Stimulated activated effector memory CD8-positive, alpha-beta T cell treated with anti-CD3 and anti-CD28 coated beads, Interleukin-12 subunit alpha, Interleukin-12 subunit beta, amount 100 ng/mL, for 72 hours (primary cell): ENCODE measurements at regions not wholly inside any gene's neighbourhood (a gene's known extent, or its start where the extent isn't known, plus 50 kb on each side); places are given as distances from the start of the nearest gene placed in this dataset.
A peak's percentile ranks its signal among the peaks of the same experiment; 100 is the strongest.

Source experiments
- ATAC-seq: fragments of 150-1000 bp; cut with Tn5 transposase; 2 replicates; pipeline ENCODE4 v1.10.0; 2021
- DNase-seq, 2 donors: peaks; one replicate each; pipeline ENCODE4 v3.0.0; 2021 to 2022; ENCODE audit warnings: low spot score in 2 of 2
- H3K27ac Mint-ChIP-seq: one replicate; pipeline ENCODE4 v1.8.0; 2022; ENCODE audit warnings: mild to moderate bottlenecking, mixed read lengths
- H3K36me3 Mint-ChIP-seq: one replicate; pipeline ENCODE4 v1.8.0; 2022; ENCODE audit warnings: mild to moderate bottlenecking, mixed read lengths
- H3K4me1 Mint-ChIP-seq: one replicate; pipeline ENCODE4 v1.8.0; 2022; ENCODE audit warnings: mixed read lengths
- H3K4me3 Mint-ChIP-seq: one replicate; pipeline ENCODE4 v1.8.0; 2022; ENCODE audit warnings: mild to moderate bottlenecking, mixed read lengths
- H3K9me3 Mint-ChIP-seq: one replicate; pipeline ENCODE4 v1.8.0; 2022; ENCODE audit warnings: mixed read lengths

DNA sequence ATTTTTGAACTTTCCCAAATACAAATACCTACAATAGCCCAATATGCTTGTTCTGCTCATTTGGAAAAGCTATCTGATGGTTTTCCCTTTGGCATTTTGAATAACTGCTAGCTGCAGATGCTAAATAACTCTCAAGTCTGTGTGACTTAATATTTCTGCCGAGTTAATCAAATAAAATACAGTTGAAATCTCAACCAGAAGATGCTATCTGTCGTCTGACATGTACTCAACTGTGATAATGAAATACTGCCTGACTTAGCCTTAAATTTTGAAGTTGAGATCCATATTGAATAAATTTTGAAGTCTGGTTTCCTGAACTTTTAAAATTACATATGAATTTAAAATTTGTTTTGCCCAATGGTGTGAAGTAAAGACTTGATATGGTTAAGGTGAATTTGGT, 204.4 kb upstream of the MEX3C start:
- Mint-ChIP-seq H3K36me3 (no peaks in the 10 kb centered on the region), H3K27ac (no peak overlapping the region), H3K4me3 (no peak overlapping the region), H3K4me1 (no peaks in the 10 kb centered on the region), H3K9me3 (no peaks in the 10 kb centered on the region)
- no peak for ATAC-seq
- no peak for DNase-seq

DNA sequence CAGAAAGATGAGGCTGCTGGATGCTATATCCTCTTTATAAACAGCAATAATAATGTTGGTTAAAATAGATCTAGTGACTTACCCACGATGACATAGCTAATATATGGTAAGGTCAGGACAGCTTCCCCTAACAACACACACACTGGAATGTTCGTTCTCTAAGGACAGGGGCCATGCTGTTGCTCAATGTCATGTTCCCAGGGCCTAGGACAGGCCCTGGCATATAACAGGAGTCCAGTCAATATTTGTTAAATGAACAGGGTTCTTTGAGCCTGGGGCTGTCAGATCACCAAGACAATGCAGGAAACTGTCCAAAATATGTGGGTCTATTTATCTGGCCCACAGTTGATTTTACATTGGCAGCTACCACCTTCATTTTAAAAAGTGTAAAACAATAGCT, 207.1 kb upstream of the MEX3C start:
- ATAC-seq (no peak), DNase-seq (no peak)
- no peaks in the 10 kb centered on the region for H3K4me1 Mint-ChIP-seq
- no peak overlapping the region for H3K4me3 Mint-ChIP-seq
- H3K36me3 Mint-ChIP-seq: no peaks in the 10 kb centered on the region
- H3K27ac Mint-ChIP-seq: no peak overlapping the region
- H3K9me3 Mint-ChIP-seq: no peaks in the 10 kb centered on the region

DNA sequence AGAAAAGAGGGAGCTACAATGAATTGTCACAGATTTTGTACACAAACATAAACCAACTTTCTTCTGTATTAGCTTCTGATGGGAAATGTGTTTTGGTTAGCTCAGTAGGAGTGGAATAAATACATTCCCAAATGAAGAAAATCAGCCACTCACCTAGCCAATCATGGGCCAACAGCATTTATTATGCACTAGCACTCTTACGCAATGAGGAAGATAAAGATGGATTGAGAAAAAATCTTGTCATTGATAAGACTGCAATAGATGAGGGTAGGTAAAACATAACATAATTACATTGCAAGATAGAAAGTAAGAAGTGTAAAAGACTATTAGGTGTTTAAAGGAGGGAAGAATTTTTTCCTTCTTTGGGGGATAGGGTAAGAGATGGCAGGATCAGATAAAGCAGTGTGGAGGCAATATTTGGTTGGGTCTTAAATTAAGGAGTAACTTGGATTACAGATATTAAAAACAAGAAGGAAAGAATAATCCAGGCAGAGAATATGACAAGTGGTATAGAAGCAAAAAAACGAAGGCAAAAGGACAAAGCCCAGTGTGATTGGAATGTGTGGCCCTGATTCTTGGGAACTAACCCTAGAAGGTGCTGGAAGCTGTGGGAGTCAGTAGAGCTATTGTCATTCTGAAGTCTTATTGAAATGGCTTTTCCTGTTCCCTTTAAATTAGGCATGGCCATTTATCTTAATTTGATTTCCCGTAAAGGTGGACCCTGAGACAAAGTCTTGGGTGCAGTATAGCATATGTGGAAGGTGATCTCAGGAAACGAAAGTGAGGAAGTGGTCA, 208.4 kb upstream of the MEX3C start:
- H3K4me3 Mint-ChIP-seq: no peak overlapping the region
- no peak for ATAC-seq
- H3K27ac Mint-ChIP-seq: no peak overlapping the region
- no peaks in the 10 kb centered on the region for H3K9me3 Mint-ChIP-seq
- no peaks in the 10 kb centered on the region for H3K4me1 Mint-ChIP-seq
- DNase-seq: no peak
- no peaks in the 10 kb centered on the region for H3K36me3 Mint-ChIP-seq

DNA sequence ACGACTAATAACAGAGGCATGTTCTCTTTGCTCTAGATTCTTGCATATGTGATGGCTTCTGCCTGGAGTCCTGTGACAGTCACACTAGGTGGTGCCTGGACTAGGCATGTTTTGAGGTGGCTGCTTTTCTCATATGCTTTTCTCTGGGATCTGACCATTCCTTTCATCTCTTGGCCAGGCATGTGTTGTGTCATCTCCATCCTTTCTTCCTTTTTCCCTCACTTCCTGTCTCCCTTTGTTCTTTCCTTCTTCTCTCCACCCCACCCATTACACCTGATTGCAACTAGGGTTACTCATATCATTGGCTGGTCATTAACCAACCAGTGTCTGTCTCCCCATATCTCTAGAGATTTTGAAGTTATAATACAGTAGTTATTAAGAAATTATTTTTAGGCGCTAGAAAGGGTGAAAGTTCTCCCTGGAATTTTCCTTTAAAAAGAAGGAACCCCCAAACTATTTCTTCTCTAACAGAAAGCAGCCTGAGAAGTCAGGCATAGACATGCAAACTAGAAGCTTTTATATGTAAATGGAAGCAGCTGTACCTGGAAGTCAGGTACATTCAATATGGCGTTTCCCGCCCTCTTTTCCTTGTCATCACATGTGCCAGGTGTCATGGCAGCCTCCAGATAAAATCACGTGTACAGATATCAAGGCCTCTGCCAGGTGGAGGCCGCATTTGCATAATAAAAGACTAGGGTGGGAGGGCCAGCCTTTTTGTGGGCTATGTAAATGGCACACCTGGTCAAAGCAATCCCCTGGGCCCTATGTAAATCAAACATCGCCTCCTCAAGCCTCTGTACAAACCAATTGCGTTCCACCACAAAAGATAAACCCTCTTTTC, 220.4 kb upstream of the MEX3C start:
- Mint-ChIP-seq H3K4me1 (no peaks in the 10 kb centered on the region), H3K9me3 (no peaks in the 10 kb centered on the region)

DNA sequence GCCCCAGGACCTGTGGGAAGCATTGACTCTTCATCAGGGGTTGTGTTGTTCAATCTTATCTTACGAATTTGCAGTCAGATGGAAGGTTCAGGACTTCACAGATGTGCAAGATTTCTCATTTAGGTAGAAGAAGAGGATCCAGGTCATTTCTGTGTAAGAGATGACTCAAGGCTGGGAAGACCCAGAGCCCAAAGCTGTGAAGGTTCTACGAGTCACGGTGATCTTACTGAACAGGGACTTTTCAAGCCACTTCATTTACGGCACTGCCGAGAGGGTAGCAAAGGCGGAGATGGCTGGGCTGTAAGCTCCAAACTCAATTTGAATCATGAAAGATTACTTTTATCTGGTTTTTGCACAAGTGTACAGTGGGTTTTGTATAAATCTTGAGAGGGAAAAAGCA, 228.0 kb upstream of the MEX3C start:
- peaks cover 11% of the 10 kb centered on the region for H3K4me1 Mint-ChIP-seq

More for the DNA sequence above, 220.4 kb upstream of the MEX3C start:
- DNase-seq (no peak), ATAC-seq (no peak)
- no peak overlapping the region for H3K27ac Mint-ChIP-seq
- no peaks in the 10 kb centered on the region for H3K36me3 Mint-ChIP-seq
- H3K4me3 Mint-ChIP-seq: no peak overlapping the region

DNA sequence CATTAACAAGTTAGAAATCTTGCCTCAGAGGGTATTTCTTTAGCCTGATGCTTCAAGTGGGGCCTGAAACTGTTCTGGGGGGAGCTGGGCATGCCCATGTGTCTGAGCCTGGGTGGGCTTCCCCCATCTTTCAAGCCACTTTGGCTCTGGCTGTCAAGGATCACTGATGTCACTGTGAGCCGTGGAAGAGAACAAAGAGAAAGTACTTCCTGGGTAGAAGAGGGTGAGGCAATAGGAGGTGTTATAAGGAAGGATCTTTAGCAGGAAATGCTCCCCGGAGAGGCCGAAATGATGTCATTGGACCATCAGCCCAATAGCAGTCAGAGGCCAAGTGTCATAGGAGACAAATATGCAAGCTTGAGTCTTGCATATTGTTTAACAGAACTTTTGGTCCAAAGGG, 228.4 kb upstream of the MEX3C start:
- DNase-seq (no peak), ATAC-seq (peak; percentile 52)
- H3K27ac Mint-ChIP-seq: peak overlapping the region; percentile 45
- H3K9me3 Mint-ChIP-seq: no peaks in the 10 kb centered on the region
- peaks cover 11% of the 10 kb centered on the region for H3K4me1 Mint-ChIP-seq
- H3K36me3 Mint-ChIP-seq: no peaks in the 10 kb centered on the region
- peak overlapping the region; percentile 41 for H3K4me3 Mint-ChIP-seq

More for the DNA sequence above, 228.0 kb upstream of the MEX3C start:
- ATAC-seq (peak; percentile 90), DNase-seq (no peak)
- Mint-ChIP-seq H3K4me3 (peak overlapping the region; percentile 41), H3K9me3 (no peaks in the 10 kb centered on the region), H3K36me3 (no peaks in the 10 kb centered on the region), H3K27ac (peak overlapping the region; percentile 45)

DNA sequence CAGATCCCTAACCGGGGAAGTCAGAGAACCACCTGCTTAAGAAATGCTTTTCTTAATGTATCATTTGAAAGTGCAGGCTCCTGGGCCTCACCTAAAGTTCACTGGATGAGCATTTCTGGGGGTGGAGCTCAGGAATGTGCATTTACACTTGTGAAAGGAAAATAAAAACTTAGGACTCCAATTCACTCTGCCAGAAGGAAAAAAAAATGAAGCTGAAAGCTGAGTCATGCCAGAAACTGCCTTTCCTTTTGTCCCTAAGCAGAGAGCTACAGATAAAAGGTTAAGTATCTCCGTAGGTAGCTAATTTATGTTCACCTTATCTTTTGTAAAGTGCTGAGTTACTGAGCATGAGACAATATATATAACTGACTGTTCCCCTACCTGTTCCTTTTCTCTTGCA, 229.5 kb upstream of the MEX3C start:
- no peaks in the 10 kb centered on the region for H3K36me3 Mint-ChIP-seq
- peaks cover 3% of the 10 kb centered on the region for H3K9me3 Mint-ChIP-seq
- H3K27ac Mint-ChIP-seq: no peak overlapping the region
- DNase-seq (no peak), ATAC-seq (no peak)
- H3K4me1 Mint-ChIP-seq: peaks cover 11% of the 10 kb centered on the region
- H3K4me3 Mint-ChIP-seq: no peak overlapping the region

DNA sequence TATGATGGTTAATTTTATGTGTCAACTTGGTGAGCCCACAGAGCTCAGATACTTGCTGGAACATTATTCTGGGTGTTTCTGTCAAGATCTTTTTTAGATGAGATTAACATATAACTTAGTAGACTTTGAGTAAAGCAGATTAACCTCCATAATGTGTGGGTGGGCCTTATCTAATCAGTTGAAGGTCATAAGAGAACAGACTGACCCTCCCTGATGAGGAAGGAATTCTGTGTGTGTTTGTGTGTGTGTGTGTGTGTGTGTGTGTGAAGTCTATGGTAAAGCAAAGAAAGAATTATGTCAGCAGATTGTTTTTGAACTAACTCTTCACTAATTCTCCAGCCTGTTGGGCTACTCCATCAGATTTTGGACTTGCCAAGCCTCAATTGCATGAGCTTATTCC, 232.2 kb upstream of the MEX3C start:
- H3K9me3 Mint-ChIP-seq: peaks cover 3% of the 10 kb centered on the region
- ATAC-seq (no peak), DNase-seq (no peak)
- H3K27ac Mint-ChIP-seq: no peak overlapping the region
- no peak overlapping the region for H3K4me3 Mint-ChIP-seq
- no peaks in the 10 kb centered on the region for H3K36me3 Mint-ChIP-seq
- peaks cover 11% of the 10 kb centered on the region for H3K4me1 Mint-ChIP-seq

DNA sequence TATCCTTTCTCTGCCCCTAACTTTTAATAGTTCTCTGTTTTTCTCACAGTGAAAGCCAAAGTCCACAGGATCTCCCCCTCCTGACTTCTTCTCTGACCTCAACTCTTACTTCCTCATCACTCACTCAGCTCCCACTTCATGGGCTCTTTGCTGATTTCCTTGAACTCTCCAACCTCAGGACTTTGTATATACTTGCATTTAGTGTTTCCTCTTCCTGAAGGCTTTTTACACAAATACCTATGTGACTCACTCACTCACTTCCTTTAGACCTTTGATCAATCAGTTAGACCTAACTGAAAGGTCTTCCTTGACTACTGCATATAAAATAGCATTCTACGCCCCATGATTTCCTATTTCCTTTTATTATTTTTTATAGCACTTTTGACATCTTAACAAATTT, 233.1 kb upstream of the MEX3C start:
- no peak overlapping the region for H3K4me3 Mint-ChIP-seq
- H3K4me1 Mint-ChIP-seq: peaks cover 4% of the 10 kb centered on the region
- no peak for DNase-seq
- H3K9me3 Mint-ChIP-seq: peaks cover 3% of the 10 kb centered on the region
- no peak overlapping the region for H3K27ac Mint-ChIP-seq
- H3K36me3 Mint-ChIP-seq: no peaks in the 10 kb centered on the region
- ATAC-seq: no peak

DNA sequence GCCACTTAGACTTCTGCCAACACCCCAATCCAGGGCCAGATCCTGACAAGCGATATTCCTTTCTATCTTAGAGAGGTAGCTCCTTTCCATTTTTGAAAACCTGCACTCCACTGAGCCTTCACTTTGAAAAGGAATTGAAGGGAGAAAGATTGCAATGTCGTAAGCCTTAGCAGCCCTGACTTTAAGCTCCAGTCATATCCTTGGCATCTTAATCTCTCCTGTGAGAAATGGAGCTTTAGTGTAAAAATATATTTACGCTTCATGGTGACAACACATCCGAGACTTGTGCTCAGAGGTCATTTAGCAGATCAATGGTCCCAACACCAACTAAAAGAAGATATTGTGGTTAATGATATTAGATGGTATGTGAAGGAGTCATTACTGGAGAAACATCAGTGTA, 235.8 kb upstream of the MEX3C start:
- Mint-ChIP-seq H3K4me1 (no peaks in the 10 kb centered on the region), H3K4me3 (no peak overlapping the region), H3K36me3 (no peaks in the 10 kb centered on the region), H3K27ac (no peak overlapping the region), H3K9me3 (peaks cover 3% of the 10 kb centered on the region)
- DNase-seq (no peak), ATAC-seq (no peak)

DNA sequence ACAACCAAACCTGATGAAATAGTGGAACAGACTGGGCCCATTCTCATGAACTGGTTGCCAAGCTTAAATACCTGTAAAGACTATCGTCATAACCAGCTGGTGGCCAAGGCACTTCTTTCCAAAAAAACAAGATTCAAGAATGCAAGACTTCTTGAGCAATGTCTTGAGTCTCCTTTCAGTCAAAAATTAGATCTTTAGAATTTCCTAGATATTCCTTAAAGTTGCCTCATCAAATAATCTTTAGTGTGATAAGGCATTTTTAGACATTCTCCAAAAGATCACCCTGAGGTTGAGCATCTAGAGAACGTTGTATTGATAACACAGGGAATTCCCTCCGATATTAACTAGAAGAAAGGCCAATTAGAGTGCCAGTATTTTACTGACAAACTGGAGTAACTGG, 236.4 kb upstream of the MEX3C start:
- Mint-ChIP-seq H3K9me3 (peaks cover 3% of the 10 kb centered on the region), H3K27ac (no peak overlapping the region), H3K4me1 (no peaks in the 10 kb centered on the region), H3K36me3 (no peaks in the 10 kb centered on the region), H3K4me3 (no peak overlapping the region)
- ATAC-seq (no peak), DNase-seq (no peak)

DNA sequence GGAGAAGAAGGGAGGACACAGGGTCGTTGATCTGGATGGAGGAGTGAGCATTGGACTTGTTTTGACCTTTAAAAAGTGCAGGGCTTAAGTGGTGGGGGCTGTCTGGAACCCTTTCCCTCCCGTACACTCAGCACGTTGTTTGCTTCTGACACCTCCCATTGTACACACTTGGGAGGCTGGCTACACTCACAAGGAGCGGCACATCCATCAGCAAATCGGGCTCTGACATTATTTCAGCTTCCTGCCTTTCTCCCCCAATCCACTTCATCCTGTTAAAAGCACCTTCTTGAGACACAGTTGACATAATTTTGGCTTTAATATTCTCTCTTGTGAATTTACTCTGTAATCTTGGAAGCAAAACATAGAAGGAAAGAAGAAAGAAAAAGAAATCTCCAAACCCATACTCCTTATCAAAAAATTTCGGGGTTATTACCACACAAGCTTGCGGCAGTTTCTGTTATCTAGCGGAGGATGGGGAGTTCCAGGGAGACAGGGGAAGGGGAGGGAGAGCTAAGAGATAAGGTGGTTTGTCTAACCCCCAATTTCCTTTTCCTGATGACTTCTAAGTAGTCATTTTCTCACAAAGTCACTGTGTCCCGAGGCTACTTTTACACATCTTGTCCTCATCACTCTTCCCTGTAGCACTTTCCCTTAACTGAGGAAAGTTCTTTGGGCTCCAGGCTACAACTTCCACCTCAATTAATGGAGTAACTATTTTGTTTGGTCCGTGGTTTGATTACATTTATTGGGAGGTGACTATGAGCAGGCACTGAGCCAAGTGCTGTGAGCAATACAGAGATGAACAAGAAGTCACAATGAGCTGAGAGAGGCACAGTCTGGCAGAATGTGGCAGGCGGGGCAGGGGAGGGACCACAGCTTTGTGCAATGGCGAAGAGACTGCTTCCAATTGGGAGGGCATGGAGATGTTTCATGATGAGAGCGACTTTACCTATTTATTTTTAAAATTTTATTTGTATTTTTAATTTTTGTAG, 240.1 kb upstream of the MEX3C start:
- DNase-seq: no peak

DNA sequence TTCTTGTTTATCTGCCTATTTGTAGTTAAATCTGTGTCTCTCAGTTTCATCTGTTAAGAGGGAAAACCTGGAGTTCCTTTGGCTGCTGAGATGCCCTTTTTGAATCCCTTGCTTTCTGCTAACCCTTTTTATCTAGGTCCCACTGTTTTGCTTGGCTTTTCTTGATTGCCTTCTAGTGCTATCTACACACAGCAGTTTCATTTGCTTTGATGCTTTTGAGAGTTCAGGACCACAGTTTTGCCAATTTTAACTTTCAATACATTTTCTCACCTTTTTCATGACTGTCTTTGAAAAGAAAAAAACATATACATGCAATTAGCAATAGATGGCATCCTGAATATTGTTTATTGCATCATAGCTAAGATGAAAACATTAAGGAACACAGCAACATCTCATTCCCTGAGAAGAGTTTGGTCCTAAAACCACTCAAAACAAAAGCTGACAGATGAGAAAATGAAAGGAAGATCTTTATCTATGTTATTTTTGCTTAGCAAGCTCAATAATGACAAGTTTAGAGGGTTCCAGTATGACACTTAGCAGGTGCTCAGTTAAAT, 241.4 kb upstream of the MEX3C start:
- Mint-ChIP-seq H3K4me1 (no peaks in the 10 kb centered on the region), H3K4me3 (no peak overlapping the region), H3K9me3 (no peaks in the 10 kb centered on the region), H3K36me3 (no peaks in the 10 kb centered on the region), H3K27ac (no peak overlapping the region)
- ATAC-seq (no peak), DNase-seq (no peak)

More for the DNA sequence above, 240.1 kb upstream of the MEX3C start:
- ATAC-seq: peak; percentile 39
- Mint-ChIP-seq H3K4me3 (no peak overlapping the region), H3K36me3 (no peaks in the 10 kb centered on the region), H3K27ac (no peak overlapping the region), H3K4me1 (no peaks in the 10 kb centered on the region), H3K9me3 (no peaks in the 10 kb centered on the region)

DNA sequence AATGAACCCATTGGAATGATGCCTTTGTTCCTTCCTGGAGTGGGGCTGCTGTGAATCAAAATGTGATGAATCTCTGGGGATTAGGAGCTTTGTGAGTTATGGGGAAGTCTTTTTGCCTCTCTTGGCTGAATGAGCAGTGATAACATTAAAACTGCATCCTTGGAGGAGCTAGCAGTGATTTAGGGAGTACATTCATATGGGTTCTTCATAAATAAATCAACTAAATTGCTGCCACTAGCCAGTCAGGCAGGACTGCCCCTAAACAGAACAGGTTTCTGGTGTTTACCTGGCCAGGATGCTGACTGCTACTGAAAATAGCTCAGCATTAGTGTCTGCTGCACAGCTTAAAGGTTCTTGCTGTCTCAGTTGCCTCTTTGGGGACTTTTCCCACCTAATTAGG, 244.5 kb upstream of the MEX3C start:
- DNase-seq: no peak
- Mint-ChIP-seq H3K27ac (no peak overlapping the region), H3K4me1 (no peaks in the 10 kb centered on the region), H3K9me3 (no peaks in the 10 kb centered on the region), H3K36me3 (no peaks in the 10 kb centered on the region), H3K4me3 (no peak overlapping the region)
- no peak for ATAC-seq
